ENCODE measurements at regions not wholly inside any gene's neighbourhood (a gene's known extent, or its start where the extent isn't known, plus 50 kb on each side); places are given as distances from the start of the nearest gene placed in this dataset.
A peak's percentile ranks its signal among the peaks of the same experiment; 100 is the strongest.

DNA sequence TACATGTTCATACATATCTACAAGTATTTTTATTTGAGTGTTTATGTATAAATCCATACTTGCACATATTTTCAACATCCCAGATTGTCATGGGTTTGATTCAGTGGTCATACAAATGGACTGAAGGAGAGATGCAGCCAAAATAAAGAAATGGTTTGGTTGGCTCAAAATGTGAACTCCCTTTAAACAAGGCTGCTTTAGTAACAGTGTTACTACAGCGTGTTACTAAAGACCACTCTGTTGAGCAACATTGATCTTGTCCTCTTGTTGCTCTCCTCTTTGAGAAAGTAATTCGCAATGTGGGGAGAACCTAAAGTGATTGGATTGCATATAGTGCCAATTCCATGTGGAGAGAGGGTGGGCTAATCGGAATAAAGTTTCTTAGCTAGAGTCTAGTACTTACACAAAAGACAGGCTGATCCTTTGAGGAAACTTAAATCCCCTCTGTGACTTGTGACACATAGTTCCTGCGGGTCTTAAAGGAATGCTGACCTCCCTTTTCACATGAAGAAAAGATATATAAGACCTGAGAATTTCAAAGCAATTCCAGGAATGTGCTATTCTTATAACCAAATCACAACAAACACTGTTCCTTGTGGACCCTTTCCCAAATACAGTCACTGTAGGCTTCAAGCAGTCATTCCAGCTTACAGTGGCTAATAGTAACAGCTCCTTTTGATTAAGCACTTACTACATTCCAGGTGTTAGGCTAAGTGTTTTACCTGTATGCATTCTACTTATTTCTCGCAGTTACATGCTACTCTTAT is 144.3 kb downstream of the FZD1 start:
- H3K4me2 ChIP-seq: no peak overlapping the region
- H3K27ac ChIP-seq: no peak overlapping the region
- no peak for TF ChIP-seq Cebpa-rat (IDR thresholded peaks at IDR 0.05)
- no peaks in the 10 kb centered on the region for H3K9me3 ChIP-seq (replicated peaks in 1 of 11)
- H4K20me1 ChIP-seq: no peaks in the 10 kb centered on the region
- no peaks in the 10 kb centered on the region for H3K36me3 ChIP-seq
- H3K9ac ChIP-seq: no peak overlapping the region
- H3K4me3 ChIP-seq: no peak overlapping the region
- no peaks in the 10 kb centered on the region for H3K27me3 ChIP-seq
- peaks cover 0 to 10% (median 0%) of the 10 kb centered on the region in 10 experiments; a peak in 2 of 20 replicates for H3K4me1 ChIP-seq

DNA sequence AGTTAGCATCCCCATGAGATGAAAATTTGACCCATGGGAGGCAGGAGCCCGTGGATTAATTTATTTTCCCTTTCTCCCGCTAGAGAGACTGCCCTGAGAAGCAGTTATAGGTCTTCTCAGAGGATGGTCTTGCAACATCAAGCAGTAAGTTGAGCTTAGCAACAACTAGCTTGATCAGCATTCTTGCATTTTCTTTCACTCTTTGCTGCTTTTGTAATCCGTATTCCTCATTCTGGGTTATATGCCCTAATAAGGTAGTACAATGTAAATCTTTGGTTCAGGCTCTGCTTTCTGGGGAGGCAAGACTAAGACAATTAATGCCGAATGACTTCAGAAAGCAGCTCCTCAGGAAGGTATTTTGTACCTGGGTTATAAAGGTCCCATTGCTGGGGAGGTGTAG is 146.8 kb downstream of the FZD1 start:
- TF ChIP-seq Cebpa-rat (IDR thresholded peaks at IDR 0.05): no peak

DNA sequence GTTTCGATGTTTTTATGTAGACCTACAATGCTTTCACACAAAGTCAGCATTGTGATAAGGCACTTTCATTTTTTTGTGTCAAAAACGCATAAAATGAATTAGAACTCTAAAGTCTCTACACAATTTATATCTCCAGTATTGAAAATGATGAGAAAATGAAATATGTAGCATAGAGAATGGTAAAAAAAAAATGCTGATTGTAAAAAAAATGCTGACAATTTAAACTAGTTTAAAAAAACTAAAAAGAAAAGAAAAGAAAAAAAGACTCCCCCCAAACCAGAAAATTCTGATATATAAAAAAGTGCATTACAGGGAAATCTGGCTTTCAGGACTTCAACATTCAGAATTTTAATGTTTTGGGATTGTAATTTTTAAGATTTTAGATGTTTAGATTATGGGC is 148.1 kb downstream of the FZD1 start:
- Histone ChIP-seq H3K4me2 (no peak overlapping the region), H4K20me1 (no peaks in the 10 kb centered on the region), H3K9ac (no peak overlapping the region), H3K36me3 (no peaks in the 10 kb centered on the region), H3K4me3 (no peak overlapping the region), H3K4me1 (peaks cover 0 to 10% (median 0%) of the 10 kb centered on the region in 10 experiments; a peak in 2 of 20 replicates), H3K27me3 (no peaks in the 10 kb centered on the region), H3K9me3 (replicated peaks in 1 of 11) (no peaks in the 10 kb centered on the region), H3K27ac (no peak overlapping the region)
- TF ChIP-seq Cebpa-rat (IDR thresholded peaks at IDR 0.05): no peak

More for the DNA sequence above, 146.8 kb downstream of the FZD1 start:
- H3K4me1 ChIP-seq: peaks cover 0 to 10% (median 0%) of the 10 kb centered on the region in 10 experiments; a peak in 2 of 20 replicates
- no peak overlapping the region for H3K9ac ChIP-seq
- H3K9me3 ChIP-seq (replicated peaks in 1 of 11): no peaks in the 10 kb centered on the region
- no peaks in the 10 kb centered on the region for H3K27me3 ChIP-seq
- H3K36me3 ChIP-seq: no peaks in the 10 kb centered on the region
- no peak overlapping the region for H3K27ac ChIP-seq
- H3K4me2 ChIP-seq: peak overlapping the region in 2 of 11 experiments; percentile 7 to 12; a peak in 2 of 22 replicates
- no peaks in the 10 kb centered on the region for H4K20me1 ChIP-seq
- no peak overlapping the region for H3K4me3 ChIP-seq

DNA sequence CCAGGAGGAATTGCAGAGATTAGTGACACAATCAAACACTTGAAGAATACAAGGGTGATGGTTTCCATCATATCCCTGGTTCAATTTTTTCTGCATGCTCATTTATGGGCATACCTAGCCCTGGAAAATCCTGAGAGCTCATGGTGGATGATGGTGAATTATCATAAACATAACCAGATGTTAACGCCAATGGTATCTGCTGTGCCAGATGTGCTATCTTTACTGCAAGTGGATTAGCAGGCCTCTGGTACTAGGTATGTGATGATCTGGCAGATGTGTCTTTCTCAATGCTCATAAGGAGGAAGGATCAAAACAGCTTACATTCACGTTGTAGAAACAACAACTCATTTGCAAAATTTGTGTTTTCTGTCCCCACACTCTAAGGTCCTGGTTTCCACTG is 150.5 kb downstream of the FZD1 start:
- H3K9ac ChIP-seq: no peak overlapping the region
- no peaks in the 10 kb centered on the region for H4K20me1 ChIP-seq
- no peak overlapping the region for H3K27ac ChIP-seq
- no peaks in the 10 kb centered on the region for H3K27me3 ChIP-seq
- peaks cover 0 to 10% (median 0%) of the 10 kb centered on the region in 10 experiments; a peak in 2 of 20 replicates for H3K4me1 ChIP-seq
- no peaks in the 10 kb centered on the region for H3K9me3 ChIP-seq (replicated peaks in 1 of 11)
- H3K36me3 ChIP-seq: no peaks in the 10 kb centered on the region
- H3K4me3 ChIP-seq: no peak overlapping the region
- H3K4me2 ChIP-seq: no peak overlapping the region
- no peak for TF ChIP-seq Cebpa-rat (IDR thresholded peaks at IDR 0.05)

DNA sequence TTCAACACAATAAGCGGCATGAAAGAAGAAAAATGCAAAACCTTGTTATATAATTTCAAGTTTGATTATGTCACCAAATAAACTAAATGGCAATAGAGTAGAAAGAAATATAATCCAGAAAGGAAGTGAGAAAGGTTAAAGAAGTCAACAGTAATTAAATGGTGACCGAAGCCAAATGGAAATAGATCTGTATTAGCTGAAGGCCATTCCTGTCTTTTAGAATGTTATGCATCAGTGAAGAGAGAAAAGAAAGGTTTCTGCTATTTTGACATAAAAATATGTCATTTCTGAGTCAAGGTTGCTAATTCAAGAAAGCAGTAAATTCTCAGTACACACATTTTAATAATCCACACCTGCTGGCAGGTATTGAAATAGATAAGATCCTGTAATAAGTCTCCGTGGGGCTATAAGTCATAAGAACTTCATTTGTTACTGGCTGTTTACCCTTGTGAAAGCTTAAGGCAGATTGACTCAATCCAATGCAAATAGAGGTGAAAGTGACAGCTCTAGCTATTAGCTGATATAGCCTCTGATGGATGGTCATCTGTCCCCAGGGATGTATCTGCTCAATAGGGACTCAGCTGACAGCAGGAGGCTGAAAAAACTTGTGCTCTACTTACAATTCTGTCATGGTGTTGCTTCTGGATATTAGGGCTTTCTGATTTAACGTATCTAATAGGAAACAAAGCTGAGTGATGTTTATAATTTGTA is 152.1 kb downstream of the FZD1 start:
- Histone ChIP-seq H3K27me3 (no peaks in the 10 kb centered on the region), H3K4me3 (no peak overlapping the region), H3K36me3 (no peaks in the 10 kb centered on the region), H3K9ac (no peak overlapping the region), H3K4me1 (peaks cover 0 to 2% (median 0%) of the 10 kb centered on the region in 10 experiments; a peak in 2 of 20 replicates), H3K9me3 (replicated peaks in 1 of 11) (no peaks in the 10 kb centered on the region), H3K4me2 (no peak overlapping the region), H4K20me1 (no peaks in the 10 kb centered on the region), H3K27ac (no peak overlapping the region)
- TF ChIP-seq Cebpa-rat (IDR thresholded peaks at IDR 0.05): no peak

DNA sequence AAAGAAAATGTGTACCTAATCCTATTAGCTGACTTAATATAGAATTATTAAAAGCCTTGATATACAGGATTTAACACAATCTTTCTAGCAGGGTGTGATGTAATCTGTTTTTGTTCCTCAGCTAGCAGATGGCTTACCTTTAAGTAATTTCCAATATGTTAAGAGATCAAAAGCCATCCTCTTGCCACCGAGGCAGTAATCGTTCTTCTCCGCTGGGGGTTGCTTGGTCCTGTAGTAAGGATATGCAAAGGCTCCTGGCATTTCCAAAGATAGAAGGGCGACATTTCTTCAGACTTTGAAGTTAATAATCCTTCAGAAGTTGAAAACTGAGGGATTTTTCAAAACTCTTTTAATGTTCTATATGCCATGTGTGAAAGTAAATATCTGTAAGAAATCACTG is 156.4 kb downstream of the FZD1 start:
- no peak overlapping the region for H3K4me3 ChIP-seq
- no peak overlapping the region for H3K27ac ChIP-seq
- TF ChIP-seq Cebpa-rat (IDR thresholded peaks at IDR 0.05): no peak
- no peak overlapping the region for H3K9ac ChIP-seq
- H3K27me3 ChIP-seq: no peaks in the 10 kb centered on the region
- H4K20me1 ChIP-seq: no peaks in the 10 kb centered on the region
- no peaks in the 10 kb centered on the region for H3K36me3 ChIP-seq
- no peaks in the 10 kb centered on the region for H3K9me3 ChIP-seq (replicated peaks in 1 of 11)
- H3K4me1 ChIP-seq: peaks cover 0 to 13% (median 8%) of the 10 kb centered on the region in 10 experiments; a peak in 12 of 20 replicates
- H3K4me2 ChIP-seq: no peak overlapping the region

DNA sequence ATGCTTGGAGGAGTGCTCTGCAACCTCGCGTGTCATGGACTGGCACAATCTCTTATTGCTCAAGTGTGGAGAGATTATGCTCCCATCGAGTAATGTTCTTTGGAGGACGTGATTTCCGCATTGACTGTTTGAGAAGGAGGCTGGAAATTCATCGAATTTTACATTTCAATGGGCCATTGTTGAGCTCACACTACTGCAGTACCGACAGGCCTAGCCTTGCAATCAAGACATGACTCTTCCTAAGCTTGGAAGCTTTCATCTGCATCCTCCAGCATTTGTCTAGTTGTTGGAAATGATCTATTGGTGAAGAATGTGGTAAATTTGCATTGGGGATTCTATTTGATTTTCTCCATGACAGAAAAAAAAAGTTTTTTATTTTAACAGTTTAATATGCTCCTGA is 156.8 kb downstream of the FZD1 start:
- H3K9me3 ChIP-seq (replicated peaks in 1 of 11): no peaks in the 10 kb centered on the region
- no peak overlapping the region for H3K27ac ChIP-seq
- no peaks in the 10 kb centered on the region for H4K20me1 ChIP-seq
- H3K4me1 ChIP-seq: peaks cover 0 to 13% (median 8%) of the 10 kb centered on the region in 10 experiments; a peak in 12 of 20 replicates
- TF ChIP-seq Cebpa-rat (IDR thresholded peaks at IDR 0.05): no peak
- no peak overlapping the region for H3K4me2 ChIP-seq
- H3K9ac ChIP-seq: no peak overlapping the region
- no peaks in the 10 kb centered on the region for H3K36me3 ChIP-seq
- H3K4me3 ChIP-seq: no peak overlapping the region
- H3K27me3 ChIP-seq: no peaks in the 10 kb centered on the region

DNA sequence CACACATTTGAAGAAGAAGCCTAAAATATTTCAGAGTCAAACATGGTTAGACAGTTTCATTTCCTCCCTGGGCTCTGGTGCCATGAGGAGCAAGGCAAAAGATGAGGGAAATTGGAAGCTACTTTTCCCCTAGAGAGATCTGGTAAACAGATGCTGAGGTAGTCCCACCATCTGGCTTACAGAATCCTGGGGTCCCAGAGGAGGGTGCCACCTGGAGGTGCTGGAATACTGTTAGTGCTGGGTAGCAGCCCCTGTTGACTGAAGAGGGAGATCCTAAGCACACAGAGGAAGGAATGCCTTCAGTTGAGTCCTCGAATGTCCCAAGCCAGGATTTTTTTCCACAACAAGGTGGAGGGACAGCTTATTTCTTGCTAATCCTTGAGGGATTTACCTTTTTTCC is 160.1 kb downstream of the FZD1 start:
- Histone ChIP-seq H3K36me3 (no peaks in the 10 kb centered on the region), H3K4me3 (no peak overlapping the region), H3K27ac (no peak overlapping the region), H3K9ac (no peak overlapping the region), H3K9me3 (replicated peaks in 1 of 11) (no peaks in the 10 kb centered on the region), H3K27me3 (no peaks in the 10 kb centered on the region), H4K20me1 (no peaks in the 10 kb centered on the region), H3K4me1 (peaks cover 0 to 13% (median 8%) of the 10 kb centered on the region in 10 experiments; a peak in 12 of 20 replicates), H3K4me2 (peak overlapping the region in 6 of 11 experiments; percentile 8 to 57 (median 28); a peak in 8 of 22 replicates)
- TF ChIP-seq Cebpa-rat (IDR thresholded peaks at IDR 0.05): no peak

DNA sequence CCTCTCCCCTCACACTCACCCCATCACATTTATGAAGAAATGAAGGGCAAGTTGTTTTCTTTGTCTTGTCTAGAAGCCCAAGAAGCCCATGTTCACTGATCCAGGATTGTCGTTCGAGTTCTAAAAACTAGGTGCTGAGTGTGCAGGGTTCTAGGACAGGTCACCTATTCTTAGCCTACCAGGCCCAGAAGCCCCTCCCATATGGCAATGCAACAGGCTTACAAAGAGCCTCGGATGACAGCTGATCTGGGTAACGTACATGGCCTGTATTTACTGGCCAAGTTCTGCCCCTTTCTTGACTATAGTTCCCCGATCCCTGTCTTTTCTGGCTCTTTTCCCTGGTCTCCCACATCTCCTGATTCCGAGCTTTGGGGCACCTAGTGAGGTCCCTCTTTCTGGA is 160.9 kb downstream of the FZD1 start:
- Histone ChIP-seq H3K27me3 (no peaks in the 10 kb centered on the region), H3K9ac (no peak overlapping the region), H4K20me1 (no peaks in the 10 kb centered on the region), H3K4me1 (peaks cover 0 to 13% (median 8%) of the 10 kb centered on the region in 10 experiments; a peak in 12 of 20 replicates), H3K36me3 (no peaks in the 10 kb centered on the region), H3K27ac (no peak overlapping the region), H3K4me3 (no peak overlapping the region), H3K4me2 (no peak overlapping the region), H3K9me3 (replicated peaks in 1 of 11) (no peaks in the 10 kb centered on the region)
- TF ChIP-seq Cebpa-rat (IDR thresholded peaks at IDR 0.05): no peak

All from BLaER1 treated with 17β-estradiol and CSF1 and Interleukin-3, amounts not matched to agents 10 nM and 100 nM (cell line).